ENCODE measurements at regions not wholly inside any gene's neighbourhood (a gene's known extent, or its start where the extent isn't known, plus 50 kb on each side); places are given as distances from the start of the nearest gene placed in this dataset.

DNA sequence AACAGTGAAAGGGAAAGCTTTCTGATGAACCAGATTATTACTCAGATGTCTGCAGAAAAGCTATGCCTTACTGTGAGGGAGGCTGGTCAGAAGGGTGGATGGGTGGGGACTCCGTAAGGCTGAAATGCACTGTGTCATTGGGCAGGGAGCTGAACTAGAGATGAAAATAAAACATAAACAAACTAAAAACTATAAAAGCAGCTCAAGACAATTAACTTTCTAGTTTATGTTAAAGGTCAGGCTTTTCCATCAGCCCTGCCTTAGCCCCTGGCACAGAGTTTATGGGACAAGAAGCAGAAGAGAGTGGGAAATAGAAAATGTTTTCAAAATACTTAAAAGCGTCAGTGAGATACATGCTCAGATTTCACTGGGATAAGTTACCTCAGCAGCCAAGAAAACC, 310.0 kb upstream of the UBE2E2 start:
- TF ChIP-seq, protein P1, sequence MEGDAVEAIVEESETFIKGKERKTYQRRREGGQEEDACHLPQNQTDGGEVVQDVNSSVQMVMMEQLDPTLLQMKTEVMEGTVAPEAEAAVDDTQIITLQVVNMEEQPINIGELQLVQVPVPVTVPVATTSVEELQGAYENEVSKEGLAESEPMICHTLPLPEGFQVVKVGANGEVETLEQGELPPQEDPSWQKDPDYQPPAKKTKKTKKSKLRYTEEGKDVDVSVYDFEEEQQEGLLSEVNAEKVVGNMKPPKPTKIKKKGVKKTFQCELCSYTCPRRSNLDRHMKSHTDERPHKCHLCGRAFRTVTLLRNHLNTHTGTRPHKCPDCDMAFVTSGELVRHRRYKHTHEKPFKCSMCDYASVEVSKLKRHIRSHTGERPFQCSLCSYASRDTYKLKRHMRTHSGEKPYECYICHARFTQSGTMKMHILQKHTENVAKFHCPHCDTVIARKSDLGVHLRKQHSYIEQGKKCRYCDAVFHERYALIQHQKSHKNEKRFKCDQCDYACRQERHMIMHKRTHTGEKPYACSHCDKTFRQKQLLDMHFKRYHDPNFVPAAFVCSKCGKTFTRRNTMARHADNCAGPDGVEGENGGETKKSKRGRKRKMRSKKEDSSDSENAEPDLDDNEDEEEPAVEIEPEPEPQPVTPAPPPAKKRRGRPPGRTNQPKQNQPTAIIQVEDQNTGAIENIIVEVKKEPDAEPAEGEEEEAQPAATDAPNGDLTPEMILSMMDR (IDR thresholded peaks at IDR 0.05; ENCODE audit: control insufficient read depth, extremely low read depth, insufficient read depth) = no peak
- H3K4me3 ChIP-seq (ENCODE audit: low read depth, low read length) = no peak overlapping the region
- no peak for DNase-seq (ENCODE audit: low read depth)

DNA sequence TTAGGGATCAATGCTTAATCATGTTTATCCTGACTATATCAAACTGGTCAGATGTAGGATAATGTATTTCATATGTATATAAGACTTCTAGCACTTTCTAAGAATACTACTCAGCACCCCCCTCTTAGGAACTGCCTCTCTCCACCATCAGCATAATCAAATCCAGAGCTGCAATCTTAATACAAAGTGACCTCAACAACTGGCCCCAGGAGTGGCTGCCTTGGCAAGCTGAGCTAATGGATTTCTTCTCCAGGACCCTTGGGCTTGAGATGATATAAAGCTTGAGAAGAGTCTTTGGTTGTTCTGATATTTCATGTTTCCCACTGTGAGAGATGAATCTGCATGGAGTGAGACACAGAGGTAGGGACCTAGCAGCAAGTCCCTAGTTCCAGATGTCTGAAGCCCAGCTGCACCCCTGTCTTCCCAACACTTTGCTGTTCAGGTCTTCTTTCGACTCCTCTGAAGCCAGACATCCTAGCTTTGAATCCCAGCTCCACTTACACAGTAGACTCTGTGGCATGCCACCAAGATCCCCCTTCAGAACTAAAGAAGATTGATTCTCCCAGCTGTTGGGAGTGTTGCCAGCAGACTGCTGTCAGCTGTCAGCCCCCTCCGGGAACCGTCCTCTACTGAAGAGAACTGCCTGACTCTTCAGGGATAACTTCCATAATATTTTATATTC, 309.3 kb upstream of the UBE2E2 start:
- no peak for DNase-seq (ENCODE audit: low read depth)
- TF ChIP-seq, protein P1 (IDR thresholded peaks at IDR 0.05; ENCODE audit: control insufficient read depth, extremely low read depth, insufficient read depth) = no peak
- no peak overlapping the region for H3K4me3 ChIP-seq (ENCODE audit: low read depth, low read length)

DNA sequence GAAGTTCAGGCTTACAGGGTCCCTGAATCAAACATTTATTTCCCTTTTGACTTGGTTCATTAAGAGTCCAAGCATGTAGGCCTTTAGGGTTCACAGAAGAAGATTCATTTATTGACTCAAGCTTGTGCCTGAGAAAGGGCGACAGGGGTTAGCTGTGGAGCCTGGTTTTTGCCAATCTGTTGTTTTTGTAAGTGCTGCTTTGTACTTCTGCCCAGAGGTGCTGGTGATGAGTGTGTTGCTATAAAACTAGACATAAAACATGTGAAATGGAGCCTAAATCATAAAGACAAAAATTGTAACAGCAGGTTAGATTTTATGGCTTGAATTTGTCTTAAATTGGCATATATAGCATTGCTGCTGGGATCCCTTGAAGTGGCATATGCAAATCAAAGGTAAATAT, 308.3 kb upstream of the UBE2E2 start:
- TF ChIP-seq, protein P1 (IDR thresholded peaks at IDR 0.05; ENCODE audit: control insufficient read depth, extremely low read depth, insufficient read depth) = no peak
- DNase-seq (ENCODE audit: low read depth) = no peak
- H3K4me3 ChIP-seq (ENCODE audit: low read depth, low read length) = no peak overlapping the region

DNA sequence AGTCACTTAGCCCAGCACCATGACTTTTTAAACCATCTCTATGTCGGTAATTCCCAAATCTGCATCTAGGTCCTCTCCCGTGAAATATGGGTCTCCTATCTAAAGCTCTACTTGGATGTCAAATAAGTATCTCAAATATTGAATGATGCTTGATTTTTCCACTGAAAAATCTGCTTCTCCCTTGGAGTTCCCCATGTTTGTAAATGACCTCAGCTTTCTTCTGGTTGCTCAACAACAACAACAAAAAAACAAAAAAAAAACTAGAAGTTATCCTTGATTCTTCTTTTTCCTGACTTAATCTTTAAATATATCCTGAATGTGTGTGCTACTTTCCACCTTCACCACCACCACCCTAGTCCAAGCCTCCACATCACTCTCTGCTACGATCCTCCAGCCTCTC, 307.5 kb upstream of the UBE2E2 start:
- DNase-seq (ENCODE audit: low read depth) = no peak
- TF ChIP-seq, protein P1 (IDR thresholded peaks at IDR 0.05; ENCODE audit: control insufficient read depth, extremely low read depth, insufficient read depth) = no peak
- H3K4me3 ChIP-seq (ENCODE audit: low read depth, low read length) = no peak overlapping the region

DNA sequence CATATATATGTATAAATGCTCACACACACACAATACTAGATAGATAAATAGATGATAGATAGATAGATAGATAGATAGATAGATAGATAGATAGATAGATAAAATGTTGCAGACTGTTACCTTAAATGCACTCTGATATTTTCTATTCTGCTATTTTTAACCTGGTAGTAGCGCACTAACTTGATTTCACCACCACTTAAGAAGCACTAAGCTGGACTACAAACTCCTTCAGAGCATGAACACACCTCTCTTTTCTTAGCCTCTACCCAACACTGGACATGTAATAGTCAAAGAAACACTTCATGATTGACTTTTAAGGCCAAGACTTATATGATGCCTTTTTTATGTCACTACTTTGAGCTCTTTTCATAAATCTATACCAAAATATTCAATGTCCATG, 304.6 kb upstream of the UBE2E2 start:
- H3K4me3 ChIP-seq (ENCODE audit: low read depth, low read length) = no peak overlapping the region
- TF ChIP-seq, protein P1 (IDR thresholded peaks at IDR 0.05; ENCODE audit: control insufficient read depth, extremely low read depth, insufficient read depth) = no peak
- DNase-seq (ENCODE audit: low read depth) = no peak

DNA sequence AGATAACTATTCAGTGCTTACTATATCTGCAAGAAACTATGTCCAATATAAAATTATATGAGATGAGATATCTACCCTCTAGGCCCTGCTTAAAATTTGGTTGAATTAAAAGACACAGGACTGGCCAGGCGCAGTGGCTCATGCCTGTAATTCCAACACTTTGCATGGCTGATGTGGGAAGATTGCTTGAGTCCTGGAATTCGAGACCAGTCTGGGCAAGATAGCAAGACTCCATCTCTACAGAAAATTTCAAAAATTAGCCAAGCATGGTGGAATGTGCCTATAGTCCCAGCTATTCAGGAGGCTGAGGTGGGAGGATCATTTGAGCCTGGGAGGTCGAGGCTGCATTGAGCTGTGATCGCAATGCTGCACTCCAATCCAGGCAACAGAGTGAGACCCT, 303.7 kb upstream of the UBE2E2 start:
- H3K4me3 ChIP-seq (ENCODE audit: low read depth, low read length) = no peak overlapping the region
- DNase-seq (ENCODE audit: low read depth) = no peak
- TF ChIP-seq, protein P1 (IDR thresholded peaks at IDR 0.05; ENCODE audit: control insufficient read depth, extremely low read depth, insufficient read depth) = no peak

DNA sequence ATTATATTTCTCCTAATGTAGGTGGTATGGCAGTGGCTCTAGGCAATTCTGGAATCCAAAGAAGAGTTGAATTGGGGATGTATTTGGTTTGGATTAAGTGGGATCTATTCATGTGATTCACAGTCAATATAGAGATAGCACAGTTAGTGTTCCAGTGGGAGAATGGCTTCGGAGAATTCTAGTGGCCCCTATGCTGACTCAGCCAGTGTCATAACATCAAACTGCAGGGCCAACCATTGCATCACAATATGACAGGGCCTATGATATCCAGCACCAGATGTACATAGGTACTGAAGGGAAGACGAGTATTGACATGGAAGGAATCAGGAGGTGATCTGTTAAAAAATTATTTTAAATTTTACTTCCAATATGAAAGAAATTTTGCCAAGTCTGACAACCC, 302.8 kb upstream of the UBE2E2 start:
- no peak for DNase-seq (ENCODE audit: low read depth)
- H3K4me3 ChIP-seq (ENCODE audit: low read depth, low read length) = no peak overlapping the region
- TF ChIP-seq, protein P1 (IDR thresholded peaks at IDR 0.05; ENCODE audit: control insufficient read depth, extremely low read depth, insufficient read depth) = no peak

Measured in LNCaP clone FGC (cell line).